CD4-positive, alpha-beta T cell treated with Interleukin-17A for 4 hours (primary cell): ENCODE measurements at regions not wholly inside any gene's neighbourhood (a gene's known extent, or its start where the extent isn't known, plus 50 kb on each side); places are given as distances from the start of the nearest gene placed in this dataset.
"Not testable (repeated sequence)": the region's sequence is repeated elsewhere in the genome, so short reads cannot be mapped to it uniquely, and the experiment has no call there.

ENCODE experiments used
- DNase-seq: peaks from one replicate; pipeline ENCODE4 v3.0.0-alpha.2; 2020; ENCODE audit warnings: mixed read lengths

GRCh38 chr3:3902161-3902560 lies 102.9 kb downstream of the LRRN1 start:
- no peak for DNase-seq

- no peak for DNase-seq
Measured at GRCh38 chr3:3906171-3906570, 106.9 kb downstream of the LRRN1 start.

DNA sequence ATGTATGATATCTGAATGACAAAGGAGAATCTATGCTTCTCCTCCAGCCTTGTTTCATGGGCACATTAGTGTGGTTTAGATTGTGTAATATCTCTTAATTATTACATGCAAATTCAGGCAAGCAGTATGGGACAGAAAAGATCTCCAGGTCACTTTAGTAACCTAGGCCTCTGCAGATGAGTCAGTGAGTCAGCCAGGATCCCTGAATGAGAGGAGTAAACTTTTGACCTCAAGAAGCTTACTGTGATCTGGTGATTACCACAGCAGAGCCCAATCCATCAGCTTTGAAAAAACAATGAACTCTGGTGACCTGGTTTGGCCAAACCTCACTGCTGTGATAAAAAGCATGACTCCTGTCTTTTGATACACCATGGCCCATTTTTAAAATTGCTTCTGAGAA lies 107.8 kb downstream of the LRRN1 start:
- no peak for DNase-seq

GRCh38 chr3:3918763-3919162 lies 119.5 kb downstream of the LRRN1 start:
- no peak for DNase-seq

- DNase-seq = no peak
Measured at GRCh38 chr3:3919316-3919715, 120.1 kb downstream of the LRRN1 start.

DNA sequence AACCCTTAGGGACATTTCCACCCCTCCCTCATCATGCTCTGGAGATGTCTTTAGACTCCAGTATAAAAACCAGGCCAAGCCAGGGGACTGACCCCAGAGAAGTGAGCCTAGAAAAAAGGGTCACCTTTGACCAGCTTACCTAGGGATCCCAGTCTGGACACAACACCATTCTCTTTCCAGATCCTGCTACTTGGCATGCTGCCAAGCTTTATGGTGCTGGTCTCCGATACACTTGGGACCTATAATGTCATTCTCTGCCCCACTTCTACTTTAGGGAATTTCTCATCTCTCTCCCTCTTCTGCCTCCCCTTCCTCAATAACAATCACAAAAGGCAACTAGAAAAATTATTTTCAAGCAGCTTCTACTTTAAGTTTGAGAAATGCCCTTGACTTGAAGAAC lies 124.4 kb downstream of the LRRN1 start:
- DNase-seq = no peak

GRCh38 chr3:3927198-3927597 lies 128.0 kb downstream of the LRRN1 start:
- DNase-seq = no peak

GRCh38 chr3:3927965-3928364 lies 128.7 kb downstream of the LRRN1 start:
- DNase-seq = no peak

DNA sequence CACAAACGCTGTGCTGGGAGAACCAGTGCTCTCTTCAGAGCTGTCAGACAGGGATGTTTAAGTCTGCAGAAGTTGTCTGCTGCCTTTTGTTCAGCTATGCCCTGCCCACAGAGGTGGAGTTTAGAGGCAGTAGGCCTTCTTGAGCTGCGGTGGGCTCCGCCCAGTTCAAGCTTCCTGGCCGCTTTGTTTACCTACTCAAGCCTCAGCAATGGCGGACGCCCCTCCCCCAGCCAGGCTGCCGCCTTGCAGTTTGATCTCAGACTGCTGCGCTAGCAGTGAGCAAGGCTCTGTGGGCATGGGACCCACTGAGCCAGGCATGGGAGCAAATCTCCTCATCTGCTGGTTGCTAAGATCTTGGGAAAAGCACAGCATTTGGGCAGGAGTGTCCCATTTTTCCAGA lies 142.1 kb downstream of the LRRN1 start:
- DNase-seq = not testable (repeated sequence)

GRCh38 chr3:3951071-3951470 lies 151.8 kb downstream of the LRRN1 start:
- DNase-seq = no peak

DNA sequence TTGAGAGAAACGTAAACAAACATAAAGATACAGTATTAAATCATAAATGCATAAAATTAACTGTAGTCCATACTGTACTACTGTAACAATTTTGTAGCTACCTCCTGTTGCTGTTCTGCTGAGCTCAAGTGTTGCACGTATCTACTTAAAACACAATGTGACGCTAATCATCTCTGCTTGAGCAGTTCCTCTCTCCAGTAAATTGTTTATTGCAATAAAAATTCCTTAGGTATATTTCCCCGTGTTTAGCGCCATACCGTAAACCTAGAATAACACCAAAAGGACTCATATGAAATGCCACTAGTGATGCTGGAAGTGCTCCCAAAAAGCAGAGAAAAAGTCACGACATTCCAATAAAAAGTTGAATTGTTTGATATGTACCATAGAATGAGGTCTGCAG lies 152.3 kb downstream of the LRRN1 start:
- no peak for DNase-seq

GRCh38 chr3:3962867-3963266 lies 163.6 kb downstream of the LRRN1 start:
- not testable (repeated sequence) for DNase-seq

- DNase-seq = no peak
Measured at GRCh38 chr3:3984053-3984452, 184.8 kb downstream of the LRRN1 start.

GRCh38 chr3:3991598-3991997 lies 192.4 kb downstream of the LRRN1 start:
- no peak for DNase-seq

DNA sequence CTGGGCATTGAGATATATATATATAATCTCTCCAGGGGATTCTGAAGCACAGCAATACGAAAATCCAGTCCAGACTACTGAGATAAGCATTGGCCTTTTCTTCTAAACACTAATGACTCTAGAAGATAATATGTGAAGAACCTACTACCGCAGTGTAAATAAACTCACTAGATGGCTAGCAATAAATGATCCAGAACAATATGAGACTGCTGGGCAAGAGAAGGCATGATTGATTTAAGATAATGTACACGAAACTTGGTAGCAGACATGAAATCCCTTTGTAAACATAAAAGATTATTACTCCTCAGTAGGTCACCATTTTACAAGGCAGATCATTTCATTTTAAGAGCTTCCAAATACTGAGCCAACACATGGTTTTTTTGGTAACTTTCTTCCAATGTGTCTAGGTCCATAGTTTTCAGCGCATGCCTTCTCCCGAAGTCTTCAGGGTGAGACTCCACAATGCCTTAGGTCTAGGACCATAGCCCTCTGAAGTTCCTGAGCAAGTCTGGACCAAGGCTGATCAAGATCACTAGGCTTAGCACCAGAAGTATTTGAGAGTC lies 193.2 kb downstream of the LRRN1 start:
- no peak for DNase-seq

- DNase-seq = no peak
Measured at GRCh38 chr3:3998140-3998922, 199.1 kb downstream of the LRRN1 start.

DNA sequence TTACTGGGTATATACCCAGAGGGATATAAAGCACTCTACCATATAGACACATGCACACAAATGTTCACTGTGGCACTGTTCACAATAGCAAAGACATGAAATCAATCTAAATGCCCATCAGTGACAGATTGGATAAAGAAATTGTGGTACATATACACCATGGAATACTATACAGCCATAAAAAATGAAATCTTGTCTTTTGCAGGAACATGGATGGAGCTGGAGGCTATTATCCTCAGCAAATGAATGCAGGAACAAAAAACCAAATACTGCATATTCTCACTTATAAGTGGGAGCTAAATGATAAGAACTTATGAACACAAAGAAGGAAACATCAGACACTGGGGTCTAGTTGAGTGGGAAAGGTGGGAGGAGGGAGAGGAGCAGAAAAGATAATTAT lies 200.1 kb downstream of the LRRN1 start:
- not testable (repeated sequence) for DNase-seq

DNA sequence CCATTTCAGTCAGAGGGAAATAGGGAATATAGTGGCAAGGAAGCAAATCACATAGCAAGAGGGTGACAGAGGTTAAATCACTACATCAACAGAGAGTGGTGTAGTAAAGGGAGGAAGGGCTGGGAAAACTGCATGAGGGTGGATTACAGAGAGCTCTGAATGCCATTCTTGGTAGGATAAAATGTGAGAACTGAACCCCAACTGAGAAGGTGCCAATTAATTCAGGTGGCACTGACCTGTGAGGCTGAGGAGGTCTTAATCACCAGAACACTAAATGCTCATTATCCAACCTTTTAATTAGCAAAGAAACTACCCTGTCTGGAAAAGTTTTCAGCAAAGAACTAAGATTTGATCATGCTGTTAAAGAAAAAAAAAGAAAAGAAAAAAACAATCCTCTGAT lies 202.7 kb downstream of the LRRN1 start:
- no peak for DNase-seq

DNA sequence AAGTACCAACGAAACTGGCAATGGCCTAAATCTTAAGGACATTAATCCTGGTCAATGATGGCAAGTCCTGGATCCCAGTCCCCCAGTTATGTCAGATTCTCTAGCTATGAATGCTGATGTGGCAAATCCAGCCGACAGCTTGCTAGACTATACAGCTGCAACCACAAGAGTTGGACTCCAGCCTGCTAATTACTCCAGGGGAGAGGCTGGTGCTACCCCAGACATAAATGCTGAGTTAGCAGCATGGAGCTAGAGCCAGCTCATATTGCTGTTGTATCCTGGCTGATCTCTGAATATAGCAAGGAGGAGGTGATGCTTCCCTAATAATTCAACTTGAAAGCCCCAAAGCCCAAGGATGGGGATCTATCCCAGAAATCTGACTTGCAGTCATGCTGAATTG lies 207.1 kb downstream of the LRRN1 start:
- no peak for DNase-seq

- no peak for DNase-seq
Measured at GRCh38 chr3:4008205-4008604, 209.0 kb downstream of the LRRN1 start.

DNA sequence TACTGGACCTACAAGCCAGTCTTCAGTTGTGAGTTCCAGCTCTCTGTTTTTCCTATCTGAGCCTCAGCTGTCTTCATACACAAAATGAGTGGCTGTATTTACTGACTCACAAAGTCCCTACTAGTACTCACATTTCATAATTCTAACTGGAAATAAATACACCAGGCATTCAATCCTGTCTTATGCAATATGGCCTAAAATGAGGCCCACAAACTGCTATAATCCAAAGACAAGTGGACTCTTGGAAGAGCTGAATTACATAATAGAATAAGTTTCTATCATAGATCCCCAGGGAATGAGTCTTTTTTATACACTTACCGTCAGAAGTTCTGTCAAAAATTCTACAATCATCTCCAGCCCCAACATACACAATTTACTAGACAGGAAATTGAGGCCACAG lies 211.9 kb downstream of the LRRN1 start:
- DNase-seq = no peak

- no peak for DNase-seq
Measured at GRCh38 chr3:4015426-4015825, 216.2 kb downstream of the LRRN1 start.

DNA sequence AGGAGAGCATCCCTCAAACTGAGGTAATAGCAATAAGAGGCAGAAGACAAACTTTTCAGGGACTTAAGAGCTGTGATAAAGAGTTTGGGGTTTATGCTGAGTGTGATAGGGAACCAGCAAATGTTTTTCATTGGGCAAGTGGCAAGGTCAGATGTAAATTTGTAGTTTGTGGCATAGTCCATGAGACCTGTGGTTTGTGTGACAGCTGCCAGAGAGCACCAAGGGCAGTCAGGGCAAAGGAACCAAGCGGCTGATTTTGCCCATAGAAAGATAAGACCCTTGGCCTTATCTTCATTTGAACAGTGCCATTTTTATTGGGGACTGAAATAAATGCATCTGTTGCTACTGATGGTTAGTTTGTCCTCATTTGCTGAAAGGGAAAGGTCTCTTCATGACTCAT lies 220.3 kb downstream of the LRRN1 start:
- no peak for DNase-seq

DNA sequence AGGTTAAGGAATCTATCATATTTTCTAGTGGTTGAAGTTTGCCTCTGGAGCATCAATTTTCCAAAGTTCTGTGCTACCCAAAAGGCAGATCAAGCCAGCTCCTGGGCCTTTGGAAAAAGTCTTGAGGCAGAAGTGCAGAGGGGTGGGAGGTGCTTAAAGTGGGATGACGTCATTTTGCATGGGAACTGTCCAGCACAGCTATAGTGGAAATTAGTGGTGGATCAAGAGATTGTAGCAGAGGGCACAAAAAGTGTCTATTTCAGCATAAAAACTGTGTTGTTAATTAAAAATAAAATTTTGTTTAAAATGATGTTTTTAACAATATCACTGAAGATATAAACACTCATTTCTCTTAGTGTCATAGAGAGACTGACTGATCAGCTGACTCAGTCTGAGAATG lies 221.9 kb downstream of the LRRN1 start:
- DNase-seq = no peak

- DNase-seq = no peak
Measured at GRCh38 chr3:4029135-4029534, 229.9 kb downstream of the LRRN1 start.
